C4-2B (cell line): ENCODE measurements at regions not wholly inside any gene's neighbourhood (a gene's known extent, or its start where the extent isn't known, plus 50 kb on each side); places are given as distances from the start of the nearest gene placed in this dataset.
"Not testable (repeated sequence)": the region's sequence is repeated elsewhere in the genome, so short reads cannot be mapped to it uniquely, and the experiment has no call there.

ENCODE experiments used
- ZFX ChIP-seq: fragments of 450-650 bp; IDR thresholded peaks from 2 replicates; pipeline ENCODE4 v1.6.1; 2017
- TF ChIP-seq, protein P1 (sequence below): fragments of 450-650 bp; conservative IDR thresholded peaks from 2 replicates; pipeline ENCODE4 v1.5.1; 2017; ENCODE audit warnings: mild to moderate bottlenecking

- TF ChIP-seq, protein P1, sequence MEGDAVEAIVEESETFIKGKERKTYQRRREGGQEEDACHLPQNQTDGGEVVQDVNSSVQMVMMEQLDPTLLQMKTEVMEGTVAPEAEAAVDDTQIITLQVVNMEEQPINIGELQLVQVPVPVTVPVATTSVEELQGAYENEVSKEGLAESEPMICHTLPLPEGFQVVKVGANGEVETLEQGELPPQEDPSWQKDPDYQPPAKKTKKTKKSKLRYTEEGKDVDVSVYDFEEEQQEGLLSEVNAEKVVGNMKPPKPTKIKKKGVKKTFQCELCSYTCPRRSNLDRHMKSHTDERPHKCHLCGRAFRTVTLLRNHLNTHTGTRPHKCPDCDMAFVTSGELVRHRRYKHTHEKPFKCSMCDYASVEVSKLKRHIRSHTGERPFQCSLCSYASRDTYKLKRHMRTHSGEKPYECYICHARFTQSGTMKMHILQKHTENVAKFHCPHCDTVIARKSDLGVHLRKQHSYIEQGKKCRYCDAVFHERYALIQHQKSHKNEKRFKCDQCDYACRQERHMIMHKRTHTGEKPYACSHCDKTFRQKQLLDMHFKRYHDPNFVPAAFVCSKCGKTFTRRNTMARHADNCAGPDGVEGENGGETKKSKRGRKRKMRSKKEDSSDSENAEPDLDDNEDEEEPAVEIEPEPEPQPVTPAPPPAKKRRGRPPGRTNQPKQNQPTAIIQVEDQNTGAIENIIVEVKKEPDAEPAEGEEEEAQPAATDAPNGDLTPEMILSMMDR: not testable (repeated sequence)
- not testable (repeated sequence) for TF ChIP-seq ZFX
These were observed 160.5 kb upstream of the VIPR2 start for GRCh38 chr7:159305185-159305584.
